GM19372 (cell line): ENCODE measurements at regions not wholly inside any gene's neighbourhood (a gene's known extent, or its start where the extent isn't known, plus 50 kb on each side); places are given as distances from the start of the nearest gene placed in this dataset.

Experiments
- ATAC-seq: cut with Tn5 transposase; IDR thresholded peaks from one replicate; pipeline ENCODE4 v1.9.1; 2021; ENCODE audit warnings: mild to moderate bottlenecking, low read depth, moderate library complexity; ENCODE audit not compliant: unreplicated experiment

DNA sequence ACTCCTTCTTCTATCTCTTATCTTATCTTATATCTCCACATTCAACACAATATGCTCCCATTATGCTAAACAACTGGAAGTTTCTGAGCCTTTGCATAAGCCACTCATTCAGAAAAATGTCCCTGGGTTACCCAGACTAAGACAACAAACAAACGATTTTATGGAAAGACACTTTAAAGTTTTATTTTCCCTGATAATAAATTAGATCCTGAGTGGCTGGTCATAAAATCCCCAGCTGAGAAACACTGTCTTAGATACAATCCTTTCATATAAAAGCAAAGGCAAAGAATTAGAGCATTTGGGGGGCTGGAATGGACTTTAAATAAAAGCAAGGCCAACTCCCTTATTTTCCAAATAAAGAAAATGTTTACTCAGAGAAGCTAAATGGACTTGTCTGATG lies 322.3 kb downstream of the GBE1 start:
- no peak for ATAC-seq

DNA sequence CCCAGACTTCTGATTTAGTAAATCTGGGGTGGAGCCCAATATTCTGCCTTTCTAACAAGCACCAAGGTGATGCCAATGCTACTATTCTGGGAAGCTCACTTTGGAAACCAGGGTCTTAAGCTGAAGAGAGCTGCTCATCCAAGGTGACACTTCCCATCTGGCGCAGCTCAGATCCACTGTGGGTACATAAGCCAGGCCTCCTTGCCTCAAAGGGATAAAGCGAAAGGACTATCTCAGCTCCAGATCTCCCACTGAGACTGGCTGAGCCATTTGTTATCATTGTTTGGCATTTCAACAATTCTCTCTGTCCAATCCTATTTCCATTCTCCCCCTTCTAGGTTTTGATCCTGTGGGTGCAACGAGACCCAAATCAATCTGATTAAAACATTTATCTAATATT lies 323.8 kb downstream of the GBE1 start:
- no peak for ATAC-seq

GRCh38 chr3:81436182-81436581 lies 325.3 kb downstream of the GBE1 start:
- no peak for ATAC-seq

GRCh38 chr3:81435050-81435449 lies 326.4 kb downstream of the GBE1 start:
- ATAC-seq = no peak

- ATAC-seq = no peak
Measured at GRCh38 chr3:81434161-81434560, 327.3 kb downstream of the GBE1 start.

- ATAC-seq = no peak
Measured at GRCh38 chr3:81433675-81434074, 327.8 kb downstream of the GBE1 start.

- no peak for ATAC-seq
Measured at GRCh38 chr3:81432456-81432855, 329.0 kb downstream of the GBE1 start.

GRCh38 chr3:81426826-81427577 lies 334.4 kb downstream of the GBE1 start:
- no peak for ATAC-seq

DNA sequence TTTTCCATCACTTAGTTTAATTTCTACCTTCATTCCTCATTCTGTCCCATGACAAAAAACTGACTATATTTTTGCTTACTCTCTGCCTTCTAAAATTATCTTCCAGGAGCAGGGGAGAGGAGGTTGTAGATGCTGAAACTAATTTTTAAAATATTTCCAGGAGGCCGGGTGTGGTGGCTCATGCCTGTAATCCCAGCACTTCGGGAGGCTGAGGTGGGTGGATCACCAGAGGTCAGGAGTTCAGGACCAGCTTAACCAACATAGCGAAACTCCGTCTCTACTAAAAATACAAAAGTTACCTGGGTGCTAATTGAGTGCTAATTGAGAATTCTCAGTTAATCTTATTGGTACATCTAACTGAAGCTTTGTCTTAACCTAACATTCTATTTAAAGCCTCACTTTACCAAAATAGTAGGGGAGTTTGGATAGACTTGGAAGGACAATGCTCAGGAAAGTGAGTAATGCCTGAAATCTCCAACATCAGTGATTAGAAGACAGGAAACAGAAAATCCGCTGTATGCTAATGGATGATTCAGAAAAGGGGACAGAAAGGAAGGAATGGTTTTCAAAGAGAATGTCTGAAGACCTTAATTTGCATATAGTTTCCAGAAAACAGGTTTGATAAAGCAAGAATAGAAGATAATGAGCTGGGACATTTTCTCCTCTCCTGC lies 336.1 kb downstream of the GBE1 start:
- ATAC-seq = no peak

GRCh38 chr3:81419228-81419627 lies 342.2 kb downstream of the GBE1 start:
- no peak for ATAC-seq

GRCh38 chr3:81416812-81417211 lies 344.6 kb downstream of the GBE1 start:
- ATAC-seq = no peak

- ATAC-seq = no peak
Measured at GRCh38 chr3:81406318-81406717, 355.1 kb downstream of the GBE1 start.

DNA sequence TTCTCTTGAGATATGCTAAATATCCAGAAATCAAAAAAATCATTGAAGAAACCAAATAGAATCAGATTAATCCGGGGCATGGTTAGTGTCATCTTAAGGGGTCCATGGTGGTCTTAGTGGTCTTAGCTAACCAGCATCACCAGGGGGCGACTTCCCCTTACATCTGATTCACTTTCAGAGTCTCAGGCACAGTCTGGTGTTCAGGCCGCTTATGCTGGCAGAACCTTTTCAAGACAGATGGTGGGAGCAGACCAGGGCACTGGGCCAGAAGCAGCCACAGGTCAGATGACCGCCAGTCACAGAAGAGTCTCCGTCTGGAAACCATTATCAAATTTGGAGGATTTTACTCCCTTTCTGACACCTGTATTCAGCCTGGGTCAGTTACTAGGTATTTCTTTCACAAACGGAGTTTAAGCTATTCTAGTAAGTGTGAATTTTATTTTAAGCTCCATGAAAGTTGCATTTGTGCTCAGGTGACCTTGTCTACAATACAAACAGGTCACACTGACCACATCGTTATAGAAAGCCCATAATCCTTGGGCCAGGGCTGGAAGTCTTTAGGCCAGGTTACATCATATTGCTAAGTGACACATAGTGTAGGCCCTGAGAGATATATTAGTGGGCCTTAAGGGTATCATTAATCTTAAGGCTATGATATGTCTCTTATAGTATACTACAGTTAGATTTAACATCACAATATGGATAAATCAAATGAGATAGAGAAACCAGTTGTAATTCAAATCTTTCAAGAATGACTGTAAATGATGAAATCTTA lies 365.5 kb downstream of the GBE1 start:
- ATAC-seq = no peak

DNA sequence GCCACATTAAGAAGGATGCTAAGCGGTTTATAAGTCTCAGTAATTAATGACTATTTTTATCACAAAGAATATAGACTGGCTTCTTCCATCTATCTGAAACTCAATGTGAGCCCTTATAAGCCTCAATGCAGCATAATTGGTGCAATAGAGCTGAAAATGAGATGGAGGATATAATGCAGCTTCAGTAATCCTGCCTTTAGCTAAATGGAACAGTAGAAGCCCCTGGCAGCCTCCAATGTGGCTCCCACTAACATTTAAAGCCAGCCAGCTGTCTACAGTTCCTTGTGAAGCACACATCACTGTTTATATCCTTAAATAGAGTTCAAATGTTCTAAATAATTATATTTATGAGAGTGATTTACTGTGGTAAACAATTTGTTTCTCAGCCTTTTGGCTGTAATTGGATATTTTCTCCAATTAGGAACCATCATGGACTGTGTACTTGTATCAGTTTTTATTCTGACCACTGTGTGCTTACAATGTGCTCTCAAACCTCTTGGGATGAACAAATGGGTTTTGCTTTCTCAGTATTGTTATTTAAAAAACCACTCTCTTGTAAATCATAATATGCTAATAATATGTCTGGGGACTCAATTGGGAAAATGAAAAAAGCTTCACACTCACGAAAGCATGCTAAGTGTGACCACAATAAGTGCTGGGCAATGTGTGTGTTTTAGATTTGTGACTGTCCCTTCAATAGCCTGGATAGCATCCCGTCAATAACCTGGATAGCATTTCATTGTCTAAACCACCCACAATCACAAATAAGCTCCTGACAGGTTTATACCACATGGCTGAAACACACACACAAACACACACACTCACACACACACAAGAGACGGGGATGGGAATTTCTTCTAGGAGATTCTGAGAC lies 366.6 kb downstream of the GBE1 start:
- no peak for ATAC-seq

- no peak for ATAC-seq
Measured at GRCh38 chr3:81393251-81393650, 368.2 kb downstream of the GBE1 start.

GRCh38 chr3:81390796-81391195 lies 370.6 kb downstream of the GBE1 start:
- no peak for ATAC-seq

- no peak for ATAC-seq
Measured at GRCh38 chr3:81388191-81388590, 373.3 kb downstream of the GBE1 start.

DNA sequence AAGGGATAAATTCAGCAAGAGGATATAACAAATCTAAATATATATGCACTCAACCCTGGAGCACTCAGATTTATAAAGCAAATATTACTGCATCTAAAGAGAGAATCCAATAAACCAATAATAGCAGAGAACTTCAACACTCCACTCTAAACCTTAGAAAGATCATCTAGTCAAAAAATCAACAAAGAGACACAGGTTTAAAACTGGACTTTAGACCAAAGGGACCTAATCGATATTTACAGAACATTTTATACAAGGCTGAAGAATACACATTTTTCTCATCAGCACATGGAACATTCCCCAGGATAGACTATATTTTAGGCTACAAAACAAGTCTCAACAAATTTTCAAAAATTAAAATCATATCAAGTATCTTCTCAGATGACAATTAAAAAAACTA lies 379.0 kb downstream of the GBE1 start:
- no peak for ATAC-seq

GRCh38 chr3:81380234-81380633 lies 381.2 kb downstream of the GBE1 start:
- ATAC-seq = no peak

GRCh38 chr3:81378552-81379293 lies 382.7 kb downstream of the GBE1 start:
- no peak for ATAC-seq
